Endothelial cell (in vitro differentiated cells): ENCODE measurements at regions not wholly inside any gene's neighbourhood (a gene's known extent, or its start where the extent isn't known, plus 50 kb on each side); places are given as distances from the start of the nearest gene placed in this dataset.

Experiments
- DNase-seq: peaks from one replicate; pipeline ENCODE4 v3.0.0; 2021; ENCODE audit warnings: low spot score
- H3K27ac Mint-ChIP-seq: one replicate; pipeline ENCODE4 v1.8.0; 2021; ENCODE audit warnings: mixed read lengths, inconsistent platforms; ENCODE audit not compliant: unreplicated experiment
- H3K27me3 Mint-ChIP-seq: one replicate; pipeline ENCODE4 v1.8.0; 2021; ENCODE audit warnings: mild to moderate bottlenecking, moderate library complexity, mixed read lengths, inconsistent platforms; ENCODE audit not compliant: unreplicated experiment
- H3K36me3 Mint-ChIP-seq: one replicate; pipeline ENCODE4 v1.8.0; 2021; ENCODE audit warnings: mild to moderate bottlenecking, low read depth, mixed read lengths, inconsistent platforms; ENCODE audit not compliant: unreplicated experiment
- H3K4me1 Mint-ChIP-seq: one replicate; pipeline ENCODE4 v1.8.0; 2021; ENCODE audit warnings: mild to moderate bottlenecking, mixed read lengths, inconsistent platforms; ENCODE audit not compliant: unreplicated experiment
- H3K4me3 Mint-ChIP-seq: one replicate; pipeline ENCODE4 v1.8.0; 2021; ENCODE audit warnings: mild to moderate bottlenecking, mixed read lengths, inconsistent platforms; ENCODE audit not compliant: unreplicated experiment
- H3K9me3 Mint-ChIP-seq: one replicate; pipeline ENCODE4 v1.8.0; 2021; ENCODE audit warnings: mixed read lengths, inconsistent platforms; ENCODE audit not compliant: unreplicated experiment
- TF ChIP-seq, protein P1 (sequence below): fragments of 200-600 bp; sonication (generic); IDR thresholded peaks from one replicate; pipeline ENCODE4 v1.5.0; 2021; ENCODE audit warnings: antibody characterized with exemption; ENCODE audit not compliant: unreplicated experiment

- TF ChIP-seq, protein P1, sequence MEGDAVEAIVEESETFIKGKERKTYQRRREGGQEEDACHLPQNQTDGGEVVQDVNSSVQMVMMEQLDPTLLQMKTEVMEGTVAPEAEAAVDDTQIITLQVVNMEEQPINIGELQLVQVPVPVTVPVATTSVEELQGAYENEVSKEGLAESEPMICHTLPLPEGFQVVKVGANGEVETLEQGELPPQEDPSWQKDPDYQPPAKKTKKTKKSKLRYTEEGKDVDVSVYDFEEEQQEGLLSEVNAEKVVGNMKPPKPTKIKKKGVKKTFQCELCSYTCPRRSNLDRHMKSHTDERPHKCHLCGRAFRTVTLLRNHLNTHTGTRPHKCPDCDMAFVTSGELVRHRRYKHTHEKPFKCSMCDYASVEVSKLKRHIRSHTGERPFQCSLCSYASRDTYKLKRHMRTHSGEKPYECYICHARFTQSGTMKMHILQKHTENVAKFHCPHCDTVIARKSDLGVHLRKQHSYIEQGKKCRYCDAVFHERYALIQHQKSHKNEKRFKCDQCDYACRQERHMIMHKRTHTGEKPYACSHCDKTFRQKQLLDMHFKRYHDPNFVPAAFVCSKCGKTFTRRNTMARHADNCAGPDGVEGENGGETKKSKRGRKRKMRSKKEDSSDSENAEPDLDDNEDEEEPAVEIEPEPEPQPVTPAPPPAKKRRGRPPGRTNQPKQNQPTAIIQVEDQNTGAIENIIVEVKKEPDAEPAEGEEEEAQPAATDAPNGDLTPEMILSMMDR: no peak
- H3K27me3 Mint-ChIP-seq: no peaks in the 10 kb centered on the region
- H3K4me1 Mint-ChIP-seq: peaks cover 10% of the 10 kb centered on the region
- no peak overlapping the region for H3K4me3 Mint-ChIP-seq
- no peak for DNase-seq
- H3K27ac Mint-ChIP-seq: no peak overlapping the region
- H3K36me3 Mint-ChIP-seq: no peaks in the 10 kb centered on the region
- no peaks in the 10 kb centered on the region for H3K9me3 Mint-ChIP-seq
Measured at GRCh38 chr17:14437176-14437575, 136.3 kb downstream of the HS3ST3B1 start.

GRCh38 chr17:14436266-14436665 lies 135.4 kb downstream of the HS3ST3B1 start:
- Mint-ChIP-seq H3K4me1 (peaks cover 10% of the 10 kb centered on the region), H3K4me3 (no peak overlapping the region), H3K27me3 (no peaks in the 10 kb centered on the region), H3K36me3 (no peaks in the 10 kb centered on the region), H3K27ac (peak overlapping the region; percentile 48), H3K9me3 (no peaks in the 10 kb centered on the region)
- DNase-seq: no peak
- TF ChIP-seq, protein P1: no peak

- peaks cover 14% of the 10 kb centered on the region for H3K4me1 Mint-ChIP-seq
- H3K9me3 Mint-ChIP-seq: no peaks in the 10 kb centered on the region
- no peaks in the 10 kb centered on the region for H3K36me3 Mint-ChIP-seq
- no peak overlapping the region for H3K27ac Mint-ChIP-seq
- TF ChIP-seq, protein P1: no peak
- DNase-seq: no peak
- no peak overlapping the region for H3K4me3 Mint-ChIP-seq
- no peaks in the 10 kb centered on the region for H3K27me3 Mint-ChIP-seq
Measured at GRCh38 chr17:14434506-14434905, 133.6 kb downstream of the HS3ST3B1 start.

- no peaks in the 10 kb centered on the region for H3K36me3 Mint-ChIP-seq
- H3K27me3 Mint-ChIP-seq: no peaks in the 10 kb centered on the region
- H3K9me3 Mint-ChIP-seq: no peaks in the 10 kb centered on the region
- peaks cover 32% of the 10 kb centered on the region for H3K4me1 Mint-ChIP-seq
- H3K4me3 Mint-ChIP-seq: no peak overlapping the region
- no peak overlapping the region for H3K27ac Mint-ChIP-seq
- TF ChIP-seq, protein P1: no peak
- no peak for DNase-seq
Measured at GRCh38 chr17:14432079-14432478, 131.2 kb downstream of the HS3ST3B1 start.

- H3K36me3 Mint-ChIP-seq: no peaks in the 10 kb centered on the region
- no peaks in the 10 kb centered on the region for H3K9me3 Mint-ChIP-seq
- H3K4me1 Mint-ChIP-seq: peaks cover 38% of the 10 kb centered on the region
- TF ChIP-seq, protein P1: no peak
- H3K4me3 Mint-ChIP-seq: no peak overlapping the region
- H3K27me3 Mint-ChIP-seq: no peaks in the 10 kb centered on the region
- DNase-seq: no peak
- H3K27ac Mint-ChIP-seq: peak overlapping the region; percentile 11
Measured at GRCh38 chr17:14429084-14429483, 128.2 kb downstream of the HS3ST3B1 start.
